ENCODE measurements at regions not wholly inside any gene's neighbourhood (a gene's known extent, or its start where the extent isn't known, plus 50 kb on each side); places are given as distances from the start of the nearest gene placed in this dataset.

- no peak for TF ChIP-seq POLR2A (IDR thresholded peaks at IDR 0.05)
- TF ChIP-seq, protein P1, sequence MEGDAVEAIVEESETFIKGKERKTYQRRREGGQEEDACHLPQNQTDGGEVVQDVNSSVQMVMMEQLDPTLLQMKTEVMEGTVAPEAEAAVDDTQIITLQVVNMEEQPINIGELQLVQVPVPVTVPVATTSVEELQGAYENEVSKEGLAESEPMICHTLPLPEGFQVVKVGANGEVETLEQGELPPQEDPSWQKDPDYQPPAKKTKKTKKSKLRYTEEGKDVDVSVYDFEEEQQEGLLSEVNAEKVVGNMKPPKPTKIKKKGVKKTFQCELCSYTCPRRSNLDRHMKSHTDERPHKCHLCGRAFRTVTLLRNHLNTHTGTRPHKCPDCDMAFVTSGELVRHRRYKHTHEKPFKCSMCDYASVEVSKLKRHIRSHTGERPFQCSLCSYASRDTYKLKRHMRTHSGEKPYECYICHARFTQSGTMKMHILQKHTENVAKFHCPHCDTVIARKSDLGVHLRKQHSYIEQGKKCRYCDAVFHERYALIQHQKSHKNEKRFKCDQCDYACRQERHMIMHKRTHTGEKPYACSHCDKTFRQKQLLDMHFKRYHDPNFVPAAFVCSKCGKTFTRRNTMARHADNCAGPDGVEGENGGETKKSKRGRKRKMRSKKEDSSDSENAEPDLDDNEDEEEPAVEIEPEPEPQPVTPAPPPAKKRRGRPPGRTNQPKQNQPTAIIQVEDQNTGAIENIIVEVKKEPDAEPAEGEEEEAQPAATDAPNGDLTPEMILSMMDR (IDR thresholded peaks at IDR 0.05 in 4 of 5, conservative IDR thresholded peaks at IDR 0.05 in 1 of 5) = no peak
Observed at GRCh38 chr6:55049866-55050265, 124.4 kb upstream of the HCRTR2 start.

Measured in gastrocnemius medialis (tissue), 4 donors.